ENCODE measurements at regions not wholly inside any gene's neighbourhood (a gene's known extent, or its start where the extent isn't known, plus 50 kb on each side); places are given as distances from the start of the nearest gene placed in this dataset.
"Not testable (repeated sequence)": the region's sequence is repeated elsewhere in the genome, so short reads cannot be mapped to it uniquely, and the experiment has no call there.

GRCh38 chr4:79155336-79155735, 170.5 kb downstream of the NAA11 start:
- H3K4me1 Mint-ChIP-seq (ENCODE audit: low read depth): no peaks in the 10 kb centered on the region
- H3K27ac Mint-ChIP-seq: no peak overlapping the region
- ATAC-seq (replicated peaks in 1 of 2) (no peak), DNase-seq (no peak)
- no peaks in the 10 kb centered on the region for H3K27me3 Mint-ChIP-seq (ENCODE audit: low read depth)
- no peak overlapping the region for H3K4me3 Mint-ChIP-seq
- peaks cover 2 to 4% of the 10 kb centered on the region in 2 donors for H3K9me3 Mint-ChIP-seq
- no peaks in the 10 kb centered on the region for H3K36me3 Mint-ChIP-seq (ENCODE audit: insufficient read depth in 2 of 2)

GRCh38 chr4:79150820-79151416, 174.9 kb downstream of the NAA11 start:
- DNase-seq: no peak
- Mint-ChIP-seq H3K27ac (no peak overlapping the region), H3K27me3 (ENCODE audit: low read depth) (no peaks in the 10 kb centered on the region), H3K36me3 (ENCODE audit: insufficient read depth in 2 of 2) (no peaks in the 10 kb centered on the region), H3K4me3 (no peak overlapping the region), H3K4me1 (ENCODE audit: low read depth) (no peaks in the 10 kb centered on the region), H3K9me3 (peaks cover 0 to 4% of the 10 kb centered on the region in 2 donors)
- ATAC-seq (replicated peaks in 1 of 2): no peak

DNA sequence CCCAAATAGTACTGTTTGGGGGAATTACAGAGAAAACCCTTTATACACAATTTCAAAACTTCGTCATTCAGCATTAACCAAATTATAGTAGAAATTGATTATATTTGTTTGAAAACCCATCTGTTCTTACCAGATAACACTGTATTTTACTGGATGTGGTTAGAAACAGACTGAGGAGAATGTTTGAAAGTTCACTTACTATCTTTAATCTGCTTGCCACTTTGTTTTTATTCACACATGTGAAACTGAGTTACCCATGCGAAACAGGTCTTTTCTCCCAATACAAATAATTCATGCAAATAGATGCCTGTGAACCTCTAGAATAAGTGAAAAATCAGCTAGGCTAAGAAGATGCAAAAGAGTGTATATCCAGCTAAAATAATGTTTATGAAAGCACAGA, 177.5 kb downstream of the NAA11 start:
- Mint-ChIP-seq H3K4me3 (no peak overlapping the region), H3K27ac (no peak overlapping the region), H3K4me1 (ENCODE audit: low read depth) (no peaks in the 10 kb centered on the region), H3K9me3 (no peaks in the 10 kb centered on the region), H3K27me3 (ENCODE audit: low read depth) (no peaks in the 10 kb centered on the region), H3K36me3 (ENCODE audit: insufficient read depth in 2 of 2) (no peaks in the 10 kb centered on the region)
- ATAC-seq (replicated peaks in 1 of 2): no peak
- DNase-seq: no peak

DNA sequence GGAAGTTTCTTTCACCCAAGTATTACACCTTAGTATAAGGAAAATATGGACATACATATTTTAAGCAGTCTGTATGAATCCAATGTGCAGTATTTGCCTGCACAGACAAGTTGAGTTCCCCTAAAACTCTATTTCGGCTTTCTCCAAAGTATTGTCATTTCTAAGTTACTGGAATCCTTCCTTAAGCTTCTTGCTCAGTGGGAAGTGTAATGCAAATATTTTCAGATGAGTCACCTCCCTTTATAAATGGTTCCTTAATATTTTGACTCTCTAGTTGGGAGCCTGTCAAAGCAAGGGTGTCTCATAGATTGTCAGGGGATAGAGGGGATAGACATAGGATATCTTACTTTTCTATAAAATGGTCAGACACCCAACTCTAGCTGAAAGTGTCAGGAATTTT, 178.6 kb downstream of the NAA11 start:
- Mint-ChIP-seq H3K36me3 (ENCODE audit: insufficient read depth in 2 of 2) (no peaks in the 10 kb centered on the region), H3K4me3 (no peak overlapping the region)

GRCh38 chr4:79141530-79141929, 184.3 kb downstream of the NAA11 start:
- no peak overlapping the region for H3K27ac Mint-ChIP-seq
- H3K27me3 Mint-ChIP-seq (ENCODE audit: low read depth): no peaks in the 10 kb centered on the region
- no peaks in the 10 kb centered on the region for H3K36me3 Mint-ChIP-seq (ENCODE audit: insufficient read depth in 2 of 2)
- H3K4me1 Mint-ChIP-seq (ENCODE audit: low read depth): no peaks in the 10 kb centered on the region
- H3K9me3 Mint-ChIP-seq: peaks cover 2 to 6% of the 10 kb centered on the region in 2 donors
- ATAC-seq (replicated peaks in 1 of 2) (no peak), DNase-seq (no peak)
- H3K4me3 Mint-ChIP-seq: no peak overlapping the region

More for the DNA sequence above, 178.6 kb downstream of the NAA11 start:
- no peaks in the 10 kb centered on the region for H3K27me3 Mint-ChIP-seq (ENCODE audit: low read depth)
- H3K9me3 Mint-ChIP-seq: no peaks in the 10 kb centered on the region
- DNase-seq (no peak), ATAC-seq (replicated peaks in 1 of 2) (no peak)
- no peak overlapping the region for H3K27ac Mint-ChIP-seq
- H3K4me1 Mint-ChIP-seq (ENCODE audit: low read depth): no peaks in the 10 kb centered on the region

GRCh38 chr4:79134767-79135166, 191.1 kb downstream of the NAA11 start:
- Mint-ChIP-seq H3K4me3 (no peak overlapping the region), H3K27ac (no peak overlapping the region), H3K4me1 (ENCODE audit: low read depth) (no peaks in the 10 kb centered on the region), H3K27me3 (ENCODE audit: low read depth) (no peaks in the 10 kb centered on the region), H3K36me3 (ENCODE audit: insufficient read depth in 2 of 2) (no peaks in the 10 kb centered on the region), H3K9me3 (peaks cover 2 to 5% of the 10 kb centered on the region in 2 donors)
- DNase-seq: no peak
- ATAC-seq (replicated peaks in 1 of 2): no peak

DNA sequence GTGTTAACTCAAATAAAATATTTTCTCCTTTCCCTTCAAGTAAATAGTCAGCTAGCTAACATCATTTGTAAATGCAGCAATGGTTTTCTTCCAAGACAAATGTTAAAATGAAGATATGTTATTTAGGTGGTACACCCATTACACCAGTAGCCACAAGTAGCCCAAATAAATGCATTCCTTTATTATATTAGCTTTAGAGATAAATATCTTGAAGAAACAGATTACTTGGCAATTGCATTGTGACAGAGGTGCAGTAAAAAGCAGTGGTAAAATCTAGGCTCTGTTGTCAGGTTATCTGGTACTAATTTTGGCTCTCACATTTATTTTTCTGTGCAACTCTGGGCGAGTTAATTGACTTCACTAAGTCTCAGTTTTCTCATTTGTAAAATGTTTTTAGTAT, 193.0 kb downstream of the NAA11 start:
- H3K36me3 Mint-ChIP-seq (ENCODE audit: insufficient read depth in 2 of 2): no peaks in the 10 kb centered on the region
- ATAC-seq (replicated peaks in 1 of 2) (no peak), DNase-seq (no peak)
- no peak overlapping the region for H3K4me3 Mint-ChIP-seq
- H3K27ac Mint-ChIP-seq: no peak overlapping the region
- peaks cover 2 to 6% of the 10 kb centered on the region in 2 donors for H3K9me3 Mint-ChIP-seq
- H3K4me1 Mint-ChIP-seq (ENCODE audit: low read depth): no peaks in the 10 kb centered on the region
- no peaks in the 10 kb centered on the region for H3K27me3 Mint-ChIP-seq (ENCODE audit: low read depth)

GRCh38 chr4:79121875-79122358, 182.7 kb upstream of the PAQR3 start:
- H3K4me3 Mint-ChIP-seq: no peak overlapping the region
- DNase-seq: no peak
- H3K9me3 Mint-ChIP-seq: peaks cover 31 to 37% of the 10 kb centered on the region in 2 donors
- no peaks in the 10 kb centered on the region for H3K27me3 Mint-ChIP-seq (ENCODE audit: low read depth)
- H3K36me3 Mint-ChIP-seq (ENCODE audit: insufficient read depth in 2 of 2): peaks cover 12 to 17% of the 10 kb centered on the region in 2 donors
- ATAC-seq (replicated peaks in 1 of 2): no peak
- H3K4me1 Mint-ChIP-seq (ENCODE audit: low read depth): no peaks in the 10 kb centered on the region
- no peak overlapping the region for H3K27ac Mint-ChIP-seq

DNA sequence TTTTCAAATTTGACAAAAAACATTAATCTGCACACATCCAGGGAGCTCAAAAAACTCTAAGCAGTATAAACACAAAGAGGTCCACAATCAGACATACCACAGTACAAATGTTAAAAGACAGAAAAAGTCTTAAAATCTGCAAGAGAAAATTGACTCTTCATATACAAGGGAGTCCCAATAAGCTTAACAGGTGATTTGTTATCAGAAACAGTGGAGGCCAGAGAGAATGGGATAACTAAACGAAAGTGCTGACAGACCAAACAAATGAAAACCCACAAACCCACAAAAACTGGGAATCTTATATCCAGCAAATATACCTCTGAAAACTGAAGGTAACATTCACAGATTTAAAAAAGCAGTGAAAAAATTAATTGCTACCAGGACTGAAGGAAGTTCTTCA, 182.0 kb upstream of the PAQR3 start:
- no peak overlapping the region for H3K27ac Mint-ChIP-seq
- DNase-seq (no peak), ATAC-seq (replicated peaks in 1 of 2) (no peak)
- H3K4me3 Mint-ChIP-seq: no peak overlapping the region
- H3K36me3 Mint-ChIP-seq (ENCODE audit: insufficient read depth in 2 of 2): peaks cover 12 to 17% of the 10 kb centered on the region in 2 donors
- no peaks in the 10 kb centered on the region for H3K27me3 Mint-ChIP-seq (ENCODE audit: low read depth)
- no peaks in the 10 kb centered on the region for H3K4me1 Mint-ChIP-seq (ENCODE audit: low read depth)
- peaks cover 30 to 34% of the 10 kb centered on the region in 2 donors for H3K9me3 Mint-ChIP-seq

DNA sequence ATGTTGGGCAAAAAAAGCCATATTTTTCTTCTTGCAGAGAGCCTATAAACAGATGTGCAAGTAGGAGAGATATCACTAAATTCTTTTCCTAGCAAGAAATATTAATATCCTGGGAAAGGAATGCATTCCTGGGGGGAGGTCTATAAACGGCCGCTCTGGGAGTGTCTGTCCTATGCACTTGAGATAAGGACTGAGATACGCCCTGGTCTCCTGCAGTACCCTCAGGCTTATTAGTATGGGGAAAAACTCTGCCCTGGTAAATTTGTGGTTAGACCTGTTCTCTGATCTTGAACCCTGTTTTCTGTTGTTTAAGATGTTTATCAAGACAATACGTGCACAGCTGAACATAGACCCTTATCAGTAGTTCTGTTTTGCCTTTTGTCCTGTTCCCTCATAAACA, 177.8 kb upstream of the PAQR3 start:
- not testable (repeated sequence) for ATAC-seq (replicated peaks in 1 of 2); H3K27ac Mint-ChIP-seq; H3K4me1 Mint-ChIP-seq (ENCODE audit: low read depth); DNase-seq; H3K4me3 Mint-ChIP-seq; H3K27me3 Mint-ChIP-seq (ENCODE audit: low read depth)
- peaks cover 29 to 30% of the 10 kb centered on the region in 2 donors for H3K9me3 Mint-ChIP-seq
- peaks cover 12 to 15% of the 10 kb centered on the region in 2 donors for H3K36me3 Mint-ChIP-seq (ENCODE audit: insufficient read depth in 2 of 2)

DNA sequence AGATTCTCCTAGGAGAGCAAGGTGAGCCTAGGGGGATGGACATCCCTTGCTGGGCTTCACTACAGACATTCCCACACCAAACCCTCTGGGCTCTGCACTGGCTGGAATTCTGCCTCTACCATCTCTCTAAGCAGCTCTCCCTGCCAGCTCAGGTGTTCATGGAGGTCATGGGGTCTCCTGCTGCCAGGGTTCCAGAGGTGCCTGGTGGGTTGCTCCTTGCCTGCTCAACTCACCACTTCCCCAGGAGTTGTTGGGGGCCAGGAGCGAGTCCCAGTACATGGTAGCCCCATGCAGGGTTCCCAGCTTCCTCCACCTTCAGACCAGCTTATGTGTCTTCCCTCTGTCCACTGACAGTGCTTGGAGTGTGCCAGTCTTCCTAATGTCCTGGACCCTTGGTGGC, 167.8 kb upstream of the PAQR3 start:
- no peak overlapping the region for H3K4me3 Mint-ChIP-seq
- no peaks in the 10 kb centered on the region for H3K4me1 Mint-ChIP-seq (ENCODE audit: low read depth)
- no peaks in the 10 kb centered on the region for H3K27me3 Mint-ChIP-seq (ENCODE audit: low read depth)
- ATAC-seq (replicated peaks in 1 of 2): no peak
- DNase-seq: no peak
- H3K27ac Mint-ChIP-seq: no peak overlapping the region
- H3K9me3 Mint-ChIP-seq: peaks cover 0 to 4% of the 10 kb centered on the region in 2 donors
- H3K36me3 Mint-ChIP-seq (ENCODE audit: insufficient read depth in 2 of 2): peaks cover 0 to 2% of the 10 kb centered on the region in 2 donors

DNA sequence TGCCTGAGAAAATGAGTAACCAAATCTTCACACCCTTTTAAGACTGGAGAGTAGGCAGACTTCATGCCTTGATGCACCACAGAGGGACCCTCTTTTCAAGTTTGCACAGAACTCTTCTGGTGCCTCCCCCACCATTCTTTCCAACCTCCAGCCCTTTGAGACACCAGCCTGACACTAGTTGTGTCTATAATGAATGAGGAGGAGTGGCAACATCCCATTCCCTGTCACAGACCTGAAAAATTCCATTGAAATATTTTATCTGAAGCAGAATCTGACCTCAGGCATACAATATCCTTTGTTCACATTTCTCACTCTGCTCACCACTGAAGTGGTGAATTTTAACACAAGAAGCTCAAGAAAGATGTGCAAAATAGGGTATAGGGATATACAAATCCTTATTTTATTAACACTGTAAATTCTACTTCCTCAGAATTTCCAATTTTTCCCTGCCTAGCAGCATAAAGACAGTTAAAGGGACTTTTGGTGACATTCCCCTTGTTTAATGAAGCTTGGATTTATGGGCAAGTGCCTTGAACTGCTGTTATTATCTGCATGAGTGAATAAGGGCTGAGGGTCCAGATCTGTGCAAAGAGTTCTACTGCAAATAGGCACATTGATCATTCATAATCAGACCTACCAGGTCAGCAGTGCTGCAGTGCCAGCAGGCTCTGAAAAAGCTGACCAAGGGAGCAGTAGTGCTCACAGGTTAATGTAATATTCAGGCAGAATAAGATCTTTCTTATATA, 149.9 kb upstream of the PAQR3 start:
- Mint-ChIP-seq H3K4me3 (no peak overlapping the region), H3K4me1 (ENCODE audit: low read depth) (no peaks in the 10 kb centered on the region), H3K27ac (no peak overlapping the region), H3K9me3 (no peaks in the 10 kb centered on the region), H3K36me3 (ENCODE audit: insufficient read depth in 2 of 2) (no peaks in the 10 kb centered on the region), H3K27me3 (ENCODE audit: low read depth) (no peaks in the 10 kb centered on the region)
- ATAC-seq (replicated peaks in 1 of 2): no peak
- DNase-seq: no peak

GRCh38 chr4:79087071-79087470, 147.8 kb upstream of the PAQR3 start:
- Mint-ChIP-seq H3K4me3 (no peak overlapping the region), H3K27ac (no peak overlapping the region), H3K9me3 (peaks cover 0 to 3% of the 10 kb centered on the region in 2 donors), H3K36me3 (ENCODE audit: insufficient read depth in 2 of 2) (no peaks in the 10 kb centered on the region), H3K4me1 (ENCODE audit: low read depth) (no peaks in the 10 kb centered on the region), H3K27me3 (ENCODE audit: low read depth) (no peaks in the 10 kb centered on the region)
- DNase-seq (no peak), ATAC-seq (replicated peaks in 1 of 2) (no peak)

All from activated T-cell treated with anti-CD3 and anti-CD28 coated beads, Interleukin-2, amount 50 U/mL, for 72 hours (primary cell).